Panc1 (cell line): ENCODE measurements at regions not wholly inside any gene's neighbourhood (a gene's known extent, or its start where the extent isn't known, plus 50 kb on each side); places are given as distances from the start of the nearest gene placed in this dataset.

Source experiments
- ATAC-seq: fragments of 200-7000 bp; cut with Tn5 transposase; 2 replicates; pipeline ENCODE4 v1.9.1; 2020; ENCODE audit warnings: mild to moderate bottlenecking, moderate library complexity
- BruUV-seq: library from RNA; stranded (reverse); fragments of 400-500 nt; replicated peaks from 2 replicates; lab custom pipeline; 2021; lab: Mats Ljungman, UMichigan
- CTCF ChIA-PET: fragments of 300-600 bp; sonication (Branson Sonifier 250); formaldehyde crosslinking; loops from one replicate; lab custom pipeline; 2022; ENCODE audit warnings: antibody characterized with exemption; lab: Charles Lee
- POLR2A ChIA-PET: fragments of 300-600 bp; sonication (Branson Sonifier 250); formaldehyde crosslinking; loops from one replicate; lab custom pipeline; 2022; ENCODE audit warnings: antibody characterized with exemption; lab: Charles Lee
- DNase-seq: peaks from one replicate; pipeline ENCODE4 v3.0.0-alpha.2; 2010; ENCODE audit warnings: low read depth, low spot score
- H3K27ac ChIP-seq: 2 replicates; pipeline ENCODE4 v1.5.1; 2011; ENCODE audit warnings: mild to moderate bottlenecking, low read length, inconsistent platforms
- H3K27me3 ChIP-seq: fragments of 200-500 bp; sonication (Bioruptor generic); 2 replicates; pipeline ENCODE4 v1.6.0; 2014; ENCODE audit warnings: low read length, inconsistent platforms; ENCODE audit not compliant: control insufficient read depth, insufficient read depth
- H3K36me3 ChIP-seq: fragments of 200-500 bp; sonication (Bioruptor generic); 2 replicates; pipeline ENCODE4 v1.5.1; 2014; ENCODE audit warnings: inconsistent platforms, mild to moderate bottlenecking, low read length, moderate library complexity; ENCODE audit not compliant: control insufficient read depth, insufficient read depth
- H3K4me1 ChIP-seq: 2 replicates; pipeline ENCODE4 v1.5.1; 2011; ENCODE audit warnings: inconsistent platforms, mild to moderate bottlenecking, low read length, moderate library complexity; ENCODE audit not compliant: control insufficient read depth, insufficient read depth
- H3K4me3 ChIP-seq, 2 experiments: 2 replicates each; pipeline ENCODE4 v1.5.1; 2011 to 2012; ENCODE audit warnings: low read depth in 2 of 2, low read length in 2 of 2, mild to moderate bottlenecking in 2 of 2, inconsistent platforms in 1 of 2, moderate library complexity in 1 of 2
- H3K9me3 ChIP-seq: fragments of 200-500 bp; sonication (Bioruptor generic); 2 replicates; pipeline ENCODE4 v1.5.1; 2014; ENCODE audit warnings: low read depth, mild to moderate bottlenecking, inconsistent platforms, low read length, moderate library complexity; ENCODE audit not compliant: control insufficient read depth, insufficient read depth
- CTCF ChIP-seq: fragments of 450-650 bp; IDR thresholded peaks from 2 replicates; pipeline ENCODE4 v1.5.1; 2017; ENCODE audit warnings: mild to moderate bottlenecking
- POLR2AphosphoS5 ChIP-seq: IDR thresholded peaks from 2 replicates; pipeline ENCODE4 v1.6.1; 2012; ENCODE audit warnings: mild to moderate bottlenecking, low read depth, low read length, moderate library complexity
- REST ChIP-seq, 2 experiments: IDR thresholded peaks; 2 replicates each; pipeline ENCODE4 v1.6.1; 2011 to 2012; ENCODE audit warnings: low read depth in 2 of 2, control low read depth in 1 of 2, low read length in 1 of 2, mild to moderate bottlenecking in 1 of 2, moderate library complexity in 1 of 2; ENCODE audit not compliant: insufficient read depth in 1 of 2
- SIN3A ChIP-seq: IDR thresholded peaks from 2 replicates; pipeline ENCODE4 v1.6.1; 2012; ENCODE audit warnings: low read depth, mild to moderate bottlenecking, low read length, moderate library complexity, borderline replicate concordance; ENCODE audit not compliant: insufficient read depth
- TCF7L2 ChIP-seq: IDR thresholded peaks from 2 replicates; pipeline ENCODE4 v1.6.1; 2011; ENCODE audit warnings: mild to moderate bottlenecking, low read depth, low read length, inconsistent platforms
- in situ Hi-C: cut with HindIII; loops from 2 replicates; pipeline ENCODE4 v1.10.0; 2016; ENCODE audit warnings: low sequenced_read_pairs, low pct_unique_long_range_greater_than_20kb
- intact Hi-C: fragments of 100-400 bp; cut with micrococcal nuclease; formaldehyde crosslinking; loops from one replicate; pipeline ENCODE4 v1.10.0; 2022; ENCODE audit not compliant: unreplicated experiment

GRCh38 chr5:73278693-73279092 lies 105.7 kb downstream of the TMEM174 start:
- no peak for ATAC-seq
- H3K9me3 ChIP-seq = no peaks in the 10 kb centered on the region
- POLR2A ChIA-PET = interaction anchor here (0.6 kb wide), 1 partner anchor 17 kb away, joined by 7 read pairs; no protein-coding TSS in a partner anchor

GRCh38 chr5:73274881-73275663 lies 102.1 kb downstream of the TMEM174 start:
- DNase-seq = no peak
- Histone ChIP-seq H3K27me3 (no peaks in the 10 kb centered on the region), H3K4me3 (no peak overlapping the region), H3K9me3 (no peaks in the 10 kb centered on the region), H3K27ac (no peak overlapping the region), H3K4me1 (no peaks in the 10 kb centered on the region), H3K36me3 (no peaks in the 10 kb centered on the region)
- intact Hi-C loops (no loop called here), in situ Hi-C loops (no loop called here)
- ChIA-PET CTCF (no interaction called here), POLR2A (no interaction called here)
- TF ChIP-seq POLR2AphosphoS5 (no peak), SIN3A (no peak), REST (IDR thresholded peaks at IDR 0.05; ENCODE audit: insufficient read depth in 1 of 2, low read depth in 2 of 2, low read length in 1 of 2) (no peak), CTCF (no peak), TCF7L2 (no peak)
- no peak for ATAC-seq
- BruUV-seq = no TSS peak

More at GRCh38 chr5:73278693-73279092, 105.7 kb downstream of the TMEM174 start:
- CTCF ChIA-PET = no interaction called here
- in situ Hi-C loops = no loop called here
- Histone ChIP-seq H3K4me1 (0 out of 2 replicates have a peak, but pooled peaks cover 5% of the 10 kb centered on the region), H3K27me3 (no peaks in the 10 kb centered on the region), H3K36me3 (no peaks in the 10 kb centered on the region), H3K4me3 (no peak overlapping the region), H3K27ac (no peak overlapping the region)
- intact Hi-C loops = no loop called here
- no peak for TF ChIP-seq CTCF
- TF ChIP-seq TCF7L2 = no peak
- BruUV-seq = no TSS peak
- DNase-seq = no peak
